GM21786 (cell line): ENCODE measurements at regions not wholly inside any gene's neighbourhood (a gene's known extent, or its start where the extent isn't known, plus 50 kb on each side); places are given as distances from the start of the nearest gene placed in this dataset.

Experiments used
- ATAC-seq: cut with Tn5 transposase; IDR thresholded peaks from one replicate; pipeline ENCODE4 v1.9.1; 2021; ENCODE audit not compliant: unreplicated experiment

DNA sequence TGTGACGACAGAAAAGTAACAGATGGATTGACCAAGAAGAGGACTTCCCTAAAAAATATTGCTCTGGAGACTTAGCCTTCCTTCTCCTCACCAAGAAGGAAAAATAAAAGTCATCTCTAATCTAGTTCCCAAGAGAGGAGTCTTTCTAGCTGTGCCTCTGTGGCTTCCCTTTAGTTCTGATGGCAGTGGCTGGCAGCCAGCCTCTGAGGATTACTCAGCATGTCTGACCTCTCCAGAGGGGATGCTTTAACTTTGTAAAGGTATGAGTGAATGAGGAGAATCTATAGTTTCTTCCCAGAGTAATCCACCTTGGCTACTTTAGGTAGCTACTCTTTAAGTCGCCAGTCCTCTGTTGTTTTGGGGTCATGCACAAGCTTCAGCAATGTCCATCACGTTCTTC lies 163.9 kb upstream of the KIT start:
- no peak for ATAC-seq

DNA sequence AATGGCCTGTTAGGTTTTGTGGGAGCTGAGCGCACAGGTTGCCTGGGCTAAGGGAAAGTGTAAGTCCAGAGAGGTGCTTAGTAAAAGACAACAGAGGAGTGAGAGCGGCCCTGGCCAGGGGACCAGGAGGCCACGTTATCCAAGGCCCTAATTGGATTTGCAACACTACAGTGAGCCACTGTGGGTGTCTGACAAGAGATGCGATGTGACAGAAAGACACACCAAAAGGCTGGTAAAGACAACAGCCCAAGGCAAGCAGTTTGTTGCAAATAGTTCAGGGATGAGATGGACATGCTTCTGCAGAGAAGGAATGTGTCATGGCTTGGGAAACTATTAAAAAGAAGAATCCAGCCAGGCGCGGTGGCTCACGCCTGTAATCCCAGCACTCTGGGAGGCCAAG lies 162.7 kb upstream of the KIT start:
- no peak for ATAC-seq

DNA sequence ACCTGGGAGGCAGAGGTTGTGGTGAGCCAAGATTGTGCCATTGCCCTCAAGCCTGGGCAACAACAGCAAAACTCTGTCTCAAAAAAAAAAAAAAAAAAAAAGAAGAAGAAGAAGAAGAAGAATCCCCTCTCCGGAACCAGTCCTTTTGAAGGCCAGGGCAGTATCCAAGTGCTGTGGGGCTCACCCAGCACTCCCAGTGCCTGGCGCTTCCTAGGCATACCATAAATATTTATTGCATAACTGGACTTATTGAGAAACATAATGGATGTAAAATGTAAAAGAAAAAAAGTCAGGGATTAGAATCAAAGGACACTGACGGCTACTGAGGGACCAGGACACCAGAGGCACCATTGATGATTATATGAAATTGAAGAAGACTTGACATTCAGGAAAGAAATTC lies 162.1 kb upstream of the KIT start:
- no peak for ATAC-seq

DNA sequence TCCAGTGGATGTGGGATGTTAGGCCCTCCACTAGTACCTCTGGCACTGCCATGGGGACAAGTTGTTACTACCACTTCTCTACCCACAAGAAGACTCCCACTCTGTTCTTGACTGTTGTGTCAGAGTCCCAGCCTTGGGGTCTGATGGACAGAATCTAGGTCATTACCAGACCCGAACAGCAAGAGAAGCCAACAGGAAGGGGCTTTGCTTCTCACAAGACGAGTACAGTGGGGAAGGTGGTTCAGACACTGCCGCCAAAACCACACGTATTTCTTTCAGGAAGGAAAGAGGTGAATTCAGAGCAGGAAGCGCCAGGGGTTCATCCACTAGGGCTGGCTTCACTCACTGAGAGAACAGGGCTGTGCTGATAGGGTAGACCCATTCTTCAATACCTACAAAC lies 161.3 kb upstream of the KIT start:
- no peak for ATAC-seq

DNA sequence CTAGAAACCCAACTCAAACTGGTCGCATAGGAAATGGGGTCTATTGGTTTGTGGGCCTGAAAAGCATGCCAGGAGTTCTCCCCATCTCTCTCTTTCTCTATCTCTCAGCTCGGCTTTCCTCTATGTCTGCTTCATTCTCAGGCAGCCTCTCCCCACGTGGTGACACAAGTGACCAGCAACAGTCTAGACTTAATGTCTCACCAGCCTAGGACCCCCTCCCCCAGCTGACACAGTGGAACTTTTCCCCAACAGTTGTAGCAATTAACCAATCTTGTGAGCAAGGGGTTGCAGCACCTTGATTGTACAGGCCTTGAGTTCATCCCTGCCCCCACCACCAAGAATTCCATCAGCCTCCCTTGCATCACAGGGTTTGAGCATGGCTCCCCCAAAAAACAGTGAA lies 159.8 kb upstream of the KIT start:
- no peak for ATAC-seq

DNA sequence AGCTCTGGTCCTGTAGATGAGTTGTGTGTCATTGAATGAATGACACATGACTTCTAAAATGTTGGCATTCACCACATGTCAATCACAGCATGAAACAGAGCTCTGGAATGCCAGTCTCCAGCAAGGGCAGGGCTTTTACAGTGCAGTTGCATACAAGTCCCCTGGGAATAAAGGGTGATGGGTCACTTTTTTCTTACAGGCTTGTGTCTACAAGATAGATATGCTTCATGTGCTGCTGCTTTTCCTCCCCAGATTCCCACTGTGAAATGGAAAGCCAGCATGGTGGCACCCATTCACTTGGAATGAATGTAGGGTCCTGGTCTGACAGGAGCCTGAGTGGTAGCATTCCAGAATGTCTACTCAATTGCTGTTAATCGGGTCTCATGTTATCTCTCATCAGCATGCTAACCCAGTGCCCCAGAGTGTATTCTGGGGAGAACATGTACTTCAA lies 159.1 kb upstream of the KIT start:
- no peak for ATAC-seq

DNA sequence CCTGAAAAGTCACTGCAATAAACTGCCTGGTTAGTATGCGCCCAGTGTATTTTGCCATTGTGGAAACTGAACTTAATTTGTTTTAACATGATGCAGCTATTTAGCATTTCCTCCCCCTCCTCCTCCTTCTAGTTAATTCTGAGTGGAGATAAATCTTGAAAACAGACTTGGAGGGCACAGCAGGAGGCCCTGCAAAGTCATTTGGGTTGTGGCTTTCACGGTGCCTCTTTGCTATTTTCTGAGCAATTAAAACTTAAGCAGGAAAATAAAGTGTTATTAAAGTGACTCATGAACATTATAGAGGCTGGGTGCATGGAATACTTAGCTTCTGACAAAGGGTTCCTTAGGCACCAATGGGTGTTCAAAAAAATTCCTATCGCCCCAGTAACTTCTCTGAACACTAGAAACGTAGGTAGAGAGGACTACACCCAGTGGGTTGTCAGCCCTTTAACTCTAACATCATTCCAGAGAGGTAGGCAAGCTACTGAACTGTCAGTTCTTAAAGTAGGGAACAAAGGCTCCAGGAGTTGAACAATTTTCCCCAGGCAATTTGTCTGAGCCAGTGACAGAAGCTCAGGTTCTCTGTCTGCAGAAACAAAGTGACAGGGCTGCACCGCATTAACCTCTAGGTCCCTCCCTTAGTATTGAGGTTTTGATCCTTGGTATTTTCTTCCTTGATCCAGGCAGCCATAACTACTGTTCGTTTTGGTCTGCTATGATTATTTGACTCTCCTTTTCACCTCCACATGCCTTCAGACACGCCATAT lies 158.3 kb upstream of the KIT start:
- ATAC-seq = no peak

DNA sequence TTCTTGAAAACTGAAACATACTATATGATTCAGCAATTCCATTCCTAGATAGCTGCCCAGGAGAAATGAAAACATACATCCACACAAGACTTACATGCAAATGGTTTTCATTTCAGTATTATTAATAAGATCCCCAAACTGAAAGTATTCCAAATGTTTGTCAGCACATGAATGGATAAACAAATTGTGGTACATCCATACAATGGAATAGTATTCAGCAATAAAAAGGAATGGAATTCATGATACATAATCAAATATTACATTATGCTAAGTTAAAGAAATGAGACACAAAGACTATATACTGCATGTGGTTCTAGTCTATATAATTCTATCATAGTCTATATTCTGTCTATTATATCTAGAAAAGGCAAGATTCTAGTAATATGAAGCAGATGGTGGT lies 152.4 kb upstream of the KIT start:
- ATAC-seq = no peak

DNA sequence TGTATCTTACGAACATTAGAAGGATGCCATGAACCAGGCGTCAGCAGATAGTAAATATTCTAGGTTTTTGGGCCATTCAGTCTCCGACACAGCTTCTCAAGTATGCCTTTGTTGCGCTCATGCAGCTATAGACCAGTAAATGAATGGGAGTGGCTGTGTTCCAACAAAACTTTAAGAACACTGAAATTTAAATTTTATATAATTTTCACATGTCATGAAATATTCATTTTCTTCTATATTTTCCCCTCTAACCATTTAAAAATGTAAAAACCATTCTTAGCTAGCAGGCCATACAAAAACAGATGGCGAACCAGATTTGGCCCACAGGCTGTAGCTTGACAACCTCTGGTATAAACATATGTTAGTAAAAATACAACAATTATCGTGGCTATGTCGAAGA lies 151.8 kb upstream of the KIT start:
- ATAC-seq = no peak

DNA sequence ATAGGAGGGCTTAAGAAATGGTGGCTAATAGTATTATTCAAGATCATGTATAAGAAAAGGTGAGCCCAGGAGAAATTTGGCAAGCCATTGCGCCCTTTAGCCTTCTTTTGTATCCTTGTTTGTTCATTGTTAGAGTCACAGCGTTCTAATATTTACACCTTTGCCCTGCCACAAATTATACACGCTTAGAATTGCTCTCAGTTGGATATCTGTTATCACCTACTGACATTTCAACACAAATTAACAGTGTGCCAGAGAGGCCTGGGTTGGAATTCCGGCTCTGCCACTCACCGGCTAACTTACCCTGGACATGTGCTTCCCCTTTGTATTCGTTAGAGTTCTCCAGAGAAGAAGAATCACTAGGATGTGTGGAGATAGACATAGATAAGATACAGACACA lies 148.7 kb upstream of the KIT start:
- ATAC-seq = no peak

DNA sequence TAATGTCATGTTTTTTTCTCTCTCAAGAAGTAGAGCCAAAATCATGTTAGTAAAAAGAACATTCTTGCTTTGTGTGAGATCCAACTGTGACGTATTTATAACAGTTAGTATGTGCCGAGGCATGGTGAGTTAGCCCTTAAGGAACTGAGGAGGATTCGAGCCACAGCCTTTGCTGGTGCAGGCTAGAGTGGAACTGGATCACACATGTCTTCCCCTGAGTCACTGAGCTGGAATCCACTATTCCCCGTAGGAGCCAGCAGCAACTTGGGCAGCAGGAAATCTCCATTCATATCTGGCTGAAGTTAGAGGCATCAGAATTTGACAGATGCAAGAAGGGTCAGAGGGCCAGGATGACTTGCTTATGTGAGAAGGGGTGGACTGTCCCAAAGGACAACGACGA lies 144.6 kb upstream of the KIT start:
- ATAC-seq = no peak

DNA sequence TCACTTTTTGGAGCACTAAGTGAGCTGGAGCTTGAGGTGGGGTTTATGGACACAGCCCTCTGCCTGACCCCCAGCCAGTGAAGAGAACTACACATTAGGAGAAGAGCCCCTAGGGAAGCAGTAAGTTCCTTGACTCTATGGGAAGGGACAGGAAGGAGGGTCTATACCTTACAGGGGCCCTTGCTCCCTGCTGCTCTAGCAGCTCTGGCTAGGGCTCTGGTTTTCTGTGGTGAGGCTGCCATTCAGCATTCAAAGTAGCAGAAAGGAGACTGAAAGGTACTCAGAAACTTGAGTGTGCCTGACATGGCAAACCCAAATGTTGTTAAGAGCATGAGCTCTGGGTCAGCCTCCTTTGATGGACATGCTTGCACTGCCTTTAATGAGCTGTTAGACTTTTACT lies 144.0 kb upstream of the KIT start:
- no peak for ATAC-seq

DNA sequence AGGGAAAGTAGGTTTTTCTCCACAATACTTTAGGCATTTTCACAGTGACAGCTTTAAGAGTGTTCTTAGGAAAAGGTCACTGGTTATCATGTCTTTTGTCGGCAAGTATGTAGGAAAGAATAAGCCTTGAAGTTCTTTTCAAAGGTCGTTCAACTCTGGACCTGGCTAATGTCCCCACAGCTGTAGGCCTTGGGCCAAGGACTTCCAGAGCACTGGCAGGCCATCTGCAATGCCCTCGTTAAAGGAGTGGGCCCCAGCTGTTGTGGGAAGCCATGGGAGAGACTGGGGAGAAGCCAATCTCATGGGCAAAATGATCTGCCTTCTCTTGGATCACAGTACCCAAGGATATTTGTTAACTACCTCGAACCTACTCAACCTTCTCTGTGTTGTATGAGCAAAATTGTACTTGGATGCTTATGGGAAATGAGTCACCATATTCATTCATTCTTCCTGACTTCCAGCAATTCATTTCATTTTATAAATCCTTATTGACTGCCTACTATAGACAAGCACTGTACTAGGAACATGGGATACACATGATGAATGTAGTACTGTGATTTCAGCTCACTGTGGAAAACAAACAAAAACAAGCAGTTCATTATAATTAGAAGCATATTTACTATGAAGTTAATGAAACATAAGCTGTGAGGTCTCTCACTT lies 141.1 kb upstream of the KIT start:
- ATAC-seq = no peak

DNA sequence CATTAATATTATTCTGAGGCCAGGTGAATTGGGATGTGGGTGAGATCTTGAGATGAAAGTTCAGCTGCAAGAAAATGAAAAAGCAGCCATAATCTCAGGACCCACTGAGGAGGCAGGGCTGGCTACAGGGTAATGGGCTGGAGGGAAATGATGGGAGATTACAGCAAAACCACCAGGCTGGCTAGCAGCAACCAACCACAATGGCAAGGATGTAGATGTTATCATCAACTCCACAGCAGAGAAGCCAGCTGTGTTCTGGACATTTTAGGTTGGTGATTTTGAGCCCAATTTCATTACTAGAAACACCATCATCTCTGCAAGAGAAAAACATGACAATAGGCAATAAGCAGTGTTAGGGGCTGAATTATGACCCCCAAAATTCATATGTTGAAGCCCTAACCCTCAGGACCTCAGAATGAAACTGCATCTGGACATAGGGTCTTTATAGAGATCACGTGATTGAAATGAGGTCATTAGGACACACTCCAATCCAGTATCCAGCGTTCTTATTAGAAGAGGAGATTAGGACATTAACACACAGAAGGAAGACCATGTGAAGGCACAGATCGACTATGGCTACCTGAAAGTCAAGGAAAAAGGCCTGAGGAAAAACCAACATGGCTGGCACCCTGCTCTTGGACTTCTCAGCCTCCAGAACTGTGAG lies 139.8 kb upstream of the KIT start:
- no peak for ATAC-seq

DNA sequence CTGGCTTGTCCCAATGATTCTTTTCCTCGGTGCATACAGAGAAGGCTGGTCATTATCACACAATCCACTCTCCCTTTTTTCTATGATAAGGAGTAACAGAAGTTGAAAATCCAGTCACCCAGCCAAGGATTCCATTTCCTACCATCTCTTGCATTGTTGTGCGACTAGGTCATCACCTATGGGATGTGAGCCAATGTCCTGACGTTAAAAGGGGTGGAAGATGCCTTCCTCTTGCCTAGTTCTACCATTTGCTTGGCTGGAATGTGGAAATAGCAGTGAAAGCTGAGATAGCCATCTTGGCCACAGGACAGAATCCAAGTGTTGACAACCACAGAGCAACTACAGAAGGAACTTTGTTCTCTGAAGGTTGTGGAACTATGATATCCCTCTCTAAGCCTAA lies 132.2 kb upstream of the KIT start:
- ATAC-seq = no peak

DNA sequence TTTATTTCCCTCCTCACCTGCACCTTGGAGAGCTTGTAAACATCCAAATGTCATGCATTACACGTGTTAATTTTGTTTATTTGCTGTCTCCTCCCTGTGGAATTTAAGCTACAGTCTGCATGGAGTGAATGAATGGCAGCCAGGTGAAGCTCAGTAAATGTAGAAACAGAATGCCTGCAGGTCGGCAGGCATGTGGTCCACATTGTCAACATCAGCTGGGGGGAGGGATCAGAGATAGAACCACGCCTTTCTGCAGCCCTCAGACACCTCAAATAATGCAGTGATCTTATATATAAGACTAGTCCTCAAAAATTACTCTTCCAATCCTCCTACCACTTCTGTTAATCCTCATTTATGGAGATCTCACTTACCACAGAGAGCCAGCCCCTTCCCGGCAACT lies 131.2 kb upstream of the KIT start:
- ATAC-seq = no peak

DNA sequence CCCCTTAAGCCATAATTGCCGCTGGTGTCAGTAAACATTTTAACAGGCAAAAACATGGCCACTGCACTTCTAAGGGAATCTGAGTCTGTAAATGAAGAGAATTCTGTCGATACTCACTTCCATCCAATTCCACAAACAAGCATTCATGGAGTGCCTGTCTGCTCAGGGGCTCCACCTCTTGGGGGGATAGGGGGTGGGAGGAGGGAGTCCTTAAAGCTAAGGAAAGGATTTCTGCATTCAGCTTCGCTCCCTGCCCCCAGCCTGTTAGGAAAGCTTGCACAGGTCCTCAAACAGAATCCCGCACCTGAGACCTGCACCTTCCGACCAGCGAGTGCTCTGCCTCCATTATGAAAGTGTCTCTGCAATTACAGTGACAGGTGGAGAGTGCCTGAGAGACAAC lies 130.2 kb upstream of the KIT start:
- ATAC-seq = no peak

DNA sequence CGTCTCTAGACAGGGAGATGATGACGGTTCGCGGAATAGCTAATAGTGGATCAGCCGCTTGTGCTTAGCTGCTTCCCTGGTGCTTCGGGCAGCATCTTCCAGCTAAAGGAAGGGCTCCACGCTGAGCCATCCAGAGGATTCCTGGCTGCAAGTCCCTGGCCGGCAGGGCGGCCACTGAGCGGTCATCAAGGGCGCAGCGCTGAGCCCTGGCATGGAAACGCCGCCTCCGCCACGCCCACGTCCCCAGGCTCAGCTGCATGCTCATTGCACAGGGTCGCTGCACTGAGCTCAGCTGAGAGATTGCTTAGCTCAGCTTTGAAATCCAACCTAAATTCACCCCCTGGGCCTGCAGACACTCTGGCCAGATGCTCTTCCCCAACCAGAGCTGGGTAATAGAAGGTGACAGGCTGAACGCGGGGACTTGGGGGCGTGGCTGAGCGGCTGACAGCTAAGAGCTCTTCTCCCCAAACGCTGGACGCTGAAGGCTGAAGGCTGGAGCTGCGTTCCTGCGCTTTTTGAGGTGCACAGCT lies 118.2 kb upstream of the KIT start:
- ATAC-seq = no peak

DNA sequence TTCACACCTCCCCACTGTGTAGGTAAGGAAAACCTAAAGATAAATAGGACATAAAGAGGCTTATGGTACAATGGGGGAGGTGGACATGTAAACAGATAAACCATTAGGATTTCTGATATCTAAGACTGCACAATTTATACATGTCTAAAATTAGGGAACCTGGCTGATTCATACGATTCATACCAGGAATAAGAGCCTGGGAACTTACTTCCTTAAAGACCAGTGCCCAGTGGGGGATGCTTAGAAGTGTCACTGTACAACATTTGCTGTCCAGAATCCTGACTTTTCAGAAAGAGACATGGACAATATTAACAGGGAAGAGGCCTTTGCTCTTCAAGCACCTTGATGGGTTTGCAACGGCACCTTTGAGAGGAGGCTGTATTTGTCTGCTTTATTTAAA lies 116.8 kb upstream of the KIT start:
- ATAC-seq = no peak

DNA sequence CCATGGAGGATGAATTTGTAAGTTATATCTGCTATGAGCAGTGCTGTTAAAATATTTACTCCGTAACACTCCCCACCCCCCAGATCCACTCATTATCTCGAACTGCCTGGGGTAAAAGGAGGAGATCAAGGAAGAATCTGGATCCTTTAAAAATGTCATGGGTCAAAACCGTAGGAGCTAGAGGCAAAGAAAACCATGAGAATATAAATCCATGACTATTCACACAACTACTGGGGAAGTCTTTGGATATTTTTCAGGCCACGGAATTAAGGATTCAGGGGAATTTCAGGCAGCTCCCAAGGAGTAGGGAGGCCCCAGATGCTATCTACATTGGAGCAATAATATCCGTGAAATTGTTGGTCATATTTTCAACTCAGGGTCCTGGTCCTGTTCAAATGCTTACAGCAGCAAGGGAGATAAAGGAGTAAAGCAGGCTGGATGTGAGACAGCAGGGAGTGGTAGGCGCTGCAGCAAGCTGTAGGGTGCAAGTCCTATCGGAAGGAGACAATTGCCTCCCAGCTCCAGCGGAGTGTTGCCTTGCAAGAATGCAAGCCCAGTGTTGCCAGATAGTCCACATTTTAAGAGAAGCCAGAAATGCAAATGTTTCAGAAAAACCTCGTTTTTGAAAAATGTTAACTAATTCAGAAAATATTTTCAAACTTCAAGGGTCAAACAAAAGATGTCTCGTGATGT lies 116.2 kb upstream of the KIT start:
- ATAC-seq = no peak

DNA sequence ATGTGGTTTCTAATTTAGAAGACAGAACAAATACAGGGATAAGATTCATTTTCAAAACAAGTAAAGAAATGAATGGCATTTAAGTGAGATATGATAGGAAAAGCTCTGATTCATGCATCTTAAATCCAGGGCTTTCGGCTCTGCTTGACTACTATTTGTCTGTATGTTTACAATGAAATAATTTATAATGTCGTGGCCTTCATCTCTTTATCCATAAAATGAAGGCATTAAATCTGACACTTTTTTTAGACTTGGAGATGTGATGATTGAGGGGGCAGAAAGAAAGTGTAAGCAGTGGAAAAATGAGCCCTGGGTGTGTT lies 115.7 kb upstream of the KIT start:
- no peak for ATAC-seq
